Mesenchymal stem cell (in vitro differentiated cells and primary cell): ENCODE measurements at regions not wholly inside any gene's neighbourhood (a gene's known extent, or its start where the extent isn't known, plus 50 kb on each side); places are given as distances from the start of the nearest gene placed in this dataset.

Source experiments
- DNase-seq: peaks from one replicate; pipeline ENCODE4 v3.0.0-alpha.2; 2013
- H2AFZ ChIP-seq: one replicate; pipeline ENCODE4 v1.6.1; 2013; ENCODE audit warnings: low read depth, mild to moderate bottlenecking, control low read depth, inconsistent platforms, low read length, moderate library complexity
- H2AK5ac ChIP-seq: 2 replicates; pipeline ENCODE4 v1.6.1; 2013; ENCODE audit warnings: low read length, moderate library complexity, mild to moderate bottlenecking, inconsistent platforms; ENCODE audit not compliant: severe bottlenecking
- H2BK120ac ChIP-seq: one replicate; pipeline ENCODE4 v1.6.1; 2013; ENCODE audit warnings: low read depth, mild to moderate bottlenecking, inconsistent platforms, low read length, moderate library complexity
- H2BK12ac ChIP-seq, 2 experiments: one replicate each; pipeline ENCODE4 v1.6.1; 2013; ENCODE audit warnings: inconsistent platforms in 2 of 2, low read length in 2 of 2, mild to moderate bottlenecking in 2 of 2, moderate library complexity in 2 of 2, control low read depth in 1 of 2
- H2BK15ac ChIP-seq: one replicate; pipeline ENCODE4 v1.6.1; 2013; ENCODE audit warnings: mild to moderate bottlenecking, low read depth, inconsistent platforms; ENCODE audit not compliant: poor library complexity, severe bottlenecking
- H2BK5ac ChIP-seq: 2 replicates; pipeline ENCODE4 v1.6.1; 2013; ENCODE audit warnings: low read depth, mild to moderate bottlenecking, low read length, control low read depth, inconsistent platforms; ENCODE audit not compliant: poor library complexity, severe bottlenecking
- H3K14ac ChIP-seq, 2 experiments: one replicate each; pipeline ENCODE4 v1.6.1; 2013; ENCODE audit warnings: inconsistent platforms in 2 of 2, low read length in 2 of 2, control low read depth in 1 of 2, mild to moderate bottlenecking in 1 of 2, moderate library complexity in 1 of 2
- H3K18ac ChIP-seq, 2 experiments: one replicate each; pipeline ENCODE4 v1.6.1; 2013; ENCODE audit warnings: inconsistent platforms in 2 of 2, low read length in 2 of 2, control low read depth in 1 of 2, low read depth in 1 of 2, mild to moderate bottlenecking in 1 of 2
- H3K23ac ChIP-seq, 2 experiments: one replicate each; pipeline ENCODE4 v1.6.1; 2013; ENCODE audit warnings: inconsistent platforms in 2 of 2, low read length in 2 of 2, mild to moderate bottlenecking in 2 of 2, moderate library complexity in 2 of 2, control low read depth in 1 of 2
- H3K27ac ChIP-seq: 2 replicates; pipeline ENCODE4 v1.5.1; 2013; ENCODE audit warnings: mild to moderate bottlenecking, moderate library complexity, low read length, control low read depth, inconsistent platforms; ENCODE audit not compliant: poor library complexity, severe bottlenecking
- H3K27me3 ChIP-seq, 2 experiments: 2 replicates each; pipeline versions ENCODE4 v1.6.1 to v1.7.0; 2013; ENCODE audit warnings: low read length in 2 of 2, mild to moderate bottlenecking in 2 of 2, moderate library complexity in 2 of 2, control low read depth in 1 of 2, inconsistent platforms in 1 of 2; ENCODE audit not compliant: control insufficient read depth in 1 of 2, insufficient read depth in 1 of 2
- H3K36me3 ChIP-seq, 2 experiments: 2 replicates each; pipeline versions ENCODE4 v1.6.1 to v1.7.0; 2013; ENCODE audit warnings: low read length in 2 of 2, control low read depth in 1 of 2, inconsistent platforms in 1 of 2, low read depth in 1 of 2, mild to moderate bottlenecking in 1 of 2; ENCODE audit not compliant: insufficient read depth in 2 of 2, control insufficient read depth in 1 of 2
- H3K4ac ChIP-seq, 2 experiments: one replicate each; pipeline ENCODE4 v1.6.1; 2013; ENCODE audit warnings: inconsistent platforms in 2 of 2, low read length in 2 of 2, mild to moderate bottlenecking in 2 of 2, moderate library complexity in 2 of 2, control low read depth in 1 of 2, low read depth in 1 of 2
- H3K4me1 ChIP-seq: 2 replicates; pipeline ENCODE4 v1.6.1; 2013; ENCODE audit warnings: low read depth, low read length, control low read depth; ENCODE audit not compliant: control insufficient read depth, insufficient read depth
- H3K4me2 ChIP-seq: 2 replicates; pipeline ENCODE4 v1.6.1; 2013; ENCODE audit warnings: low read length, mild to moderate bottlenecking, inconsistent platforms; ENCODE audit not compliant: poor library complexity, severe bottlenecking
- H3K4me3 ChIP-seq, 2 experiments: 2 replicates each; pipeline versions ENCODE4 v1.5.1 to v1.7.0; 2013; ENCODE audit warnings: low read length in 2 of 2, mild to moderate bottlenecking in 2 of 2, control low read depth in 1 of 2, low read depth in 1 of 2; ENCODE audit not compliant: insufficient read depth in 1 of 2
- H3K79me1 ChIP-seq: replicated peaks from 2 replicates; pipeline ENCODE4 v1.6.1; 2013; ENCODE audit warnings: mild to moderate bottlenecking, control low read depth, low read length, inconsistent platforms; ENCODE audit not compliant: poor library complexity, severe bottlenecking
- H3K9ac ChIP-seq: 2 replicates; pipeline ENCODE4 v1.7.0; 2013; ENCODE audit warnings: mild to moderate bottlenecking, low read length, moderate library complexity
- H3K9me3 ChIP-seq: 2 replicates; pipeline ENCODE4 v1.7.0; 2013; ENCODE audit warnings: mild to moderate bottlenecking, low read length; ENCODE audit not compliant: control insufficient read depth
- H4K8ac ChIP-seq: one replicate; pipeline ENCODE4 v1.6.1; 2013; ENCODE audit warnings: inconsistent platforms, mild to moderate bottlenecking, low read length, moderate library complexity
- H4K91ac ChIP-seq: one replicate; pipeline ENCODE4 v1.6.1; 2013; ENCODE audit warnings: mild to moderate bottlenecking, low read length, inconsistent platforms
- WGBS: methylation state at CpG from one replicate; pipeline ENCODE4 v1.1.7; 2013; ENCODE audit warnings: mixed read lengths; 5-methylcytosine and 5-hydroxymethylcytosine counted together

DNA sequence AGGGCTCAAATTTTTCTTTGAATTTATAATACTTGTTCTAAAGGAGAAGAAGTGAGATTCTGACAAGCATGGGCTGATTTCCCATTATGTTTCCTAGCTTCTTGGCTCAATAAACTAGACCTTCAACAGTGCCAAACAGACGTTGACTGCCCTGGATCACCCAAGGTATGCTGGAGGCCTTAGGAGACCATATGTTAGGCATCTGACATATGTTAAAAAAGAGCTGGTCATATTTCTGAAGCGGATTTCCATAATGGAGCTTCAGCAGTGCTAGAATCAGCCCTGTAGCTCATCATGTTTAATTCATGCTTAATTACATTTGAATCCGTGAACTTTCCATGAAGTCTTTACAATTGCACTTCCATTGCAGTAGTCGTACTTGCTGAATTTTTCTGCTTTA is 653.3 kb downstream of the DIAPH3 start:
- Histone ChIP-seq H3K79me1 (no peaks in the 10 kb centered on the region), H2BK12ac (no peak overlapping the region), H3K27ac (no peak overlapping the region), H3K4me3 (no peak overlapping the region), H3K27me3 (no peaks in the 10 kb centered on the region), H2BK120ac (no peak overlapping the region), H3K18ac (no peak overlapping the region), H3K14ac (no peak overlapping the region), H3K4me2 (no peak overlapping the region), H3K4me1 (no peaks in the 10 kb centered on the region), H4K91ac (no peak overlapping the region), H2AK5ac (no peak overlapping the region), H3K36me3 (no peaks in the 10 kb centered on the region), H4K8ac (no peak overlapping the region), H2BK15ac (no peak overlapping the region), H3K9ac (no peak overlapping the region), H2AFZ (no peak overlapping the region), H3K4ac (no peak overlapping the region), H3K23ac (no peak overlapping the region), H2BK5ac (no peak overlapping the region), H3K9me3 (no peaks in the 10 kb centered on the region)
- DNase-seq, result no peak
- 88% methylated on average over 4 of the region's 4 CpGs for WGBS

DNA sequence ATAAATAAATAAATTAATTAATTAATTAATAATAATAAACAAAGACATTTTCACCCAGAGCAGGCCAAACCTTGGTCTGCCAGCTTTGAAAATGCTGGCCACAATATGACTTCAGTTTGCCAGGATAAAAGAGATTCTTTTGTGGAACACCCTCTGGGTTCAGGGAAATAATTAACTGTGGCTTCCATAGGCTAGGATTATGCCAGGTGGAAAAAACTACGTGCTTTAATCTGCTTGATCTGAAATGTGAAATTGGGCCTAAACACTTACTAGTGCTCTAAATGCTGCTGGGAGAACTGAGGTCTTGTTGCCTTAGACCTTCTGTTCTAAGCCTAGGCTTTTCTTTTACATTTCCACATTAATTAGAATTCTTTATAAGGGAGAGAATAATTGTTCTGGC is 650.0 kb downstream of the DIAPH3 start:
- no peaks in the 10 kb centered on the region for H3K79me1 ChIP-seq
- DNase-seq, result no peak
- H2BK12ac ChIP-seq, result no peak overlapping the region
- H3K27ac ChIP-seq, result no peak overlapping the region
- H3K27me3 ChIP-seq, result no peaks in the 10 kb centered on the region
- no peak overlapping the region for H2BK120ac ChIP-seq
- H3K4ac ChIP-seq, result no peak overlapping the region
- H3K4me2 ChIP-seq, result no peak overlapping the region
- no peak overlapping the region for H3K23ac ChIP-seq
- no peak overlapping the region for H3K4me3 ChIP-seq
- no peak overlapping the region for H2AK5ac ChIP-seq
- H2BK15ac ChIP-seq, result no peak overlapping the region
- H2BK5ac ChIP-seq, result no peak overlapping the region
- H2AFZ ChIP-seq, result no peak overlapping the region
- no peaks in the 10 kb centered on the region for H3K36me3 ChIP-seq
- H4K91ac ChIP-seq, result no peak overlapping the region
- no peak overlapping the region for H4K8ac ChIP-seq
- no peak overlapping the region for H3K18ac ChIP-seq
- H3K9me3 ChIP-seq, result no peaks in the 10 kb centered on the region
- WGBS, result 88% methylated on average over 1 of the region's 1 CpG
- H3K4me1 ChIP-seq, result no peaks in the 10 kb centered on the region
- H3K14ac ChIP-seq, result no peak overlapping the region
- no peak overlapping the region for H3K9ac ChIP-seq

DNA sequence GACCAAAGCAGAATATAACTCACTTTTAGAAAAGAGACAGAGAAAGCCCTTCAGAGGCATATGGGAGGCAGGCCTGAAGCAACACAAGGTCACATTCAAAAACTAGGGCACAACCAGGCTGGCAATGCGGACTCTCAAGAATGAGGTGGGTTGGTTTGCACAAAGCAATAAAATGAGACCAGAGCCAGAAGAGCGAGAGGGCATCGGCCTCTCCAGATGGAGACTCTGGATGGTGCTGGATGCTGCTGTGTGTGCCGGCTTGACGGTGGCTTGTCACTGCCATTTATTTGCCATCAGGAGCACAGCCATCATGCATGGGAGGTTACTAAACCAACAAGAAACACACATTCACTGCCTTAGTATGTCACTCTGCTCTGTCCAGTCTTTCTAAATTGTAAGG is 649.4 kb downstream of the DIAPH3 start:
- Histone ChIP-seq H3K27me3 (no peaks in the 10 kb centered on the region), H2BK5ac (no peak overlapping the region), H3K79me1 (no peaks in the 10 kb centered on the region), H3K4ac (no peak overlapping the region), H3K36me3 (no peaks in the 10 kb centered on the region), H3K14ac (no peak overlapping the region), H4K8ac (no peak overlapping the region), H3K23ac (no peak overlapping the region), H3K18ac (no peak overlapping the region), H2BK12ac (no peak overlapping the region), H3K4me3 (no peak overlapping the region), H3K9me3 (no peaks in the 10 kb centered on the region), H3K4me2 (no peak overlapping the region), H2AK5ac (no peak overlapping the region), H2BK15ac (no peak overlapping the region), H2AFZ (no peak overlapping the region), H4K91ac (no peak overlapping the region), H3K4me1 (no peaks in the 10 kb centered on the region), H3K27ac (no peak overlapping the region), H3K9ac (no peak overlapping the region), H2BK120ac (no peak overlapping the region)
- no peak for DNase-seq
- WGBS, result 97% methylated on average over 5 of the region's 5 CpGs

DNA sequence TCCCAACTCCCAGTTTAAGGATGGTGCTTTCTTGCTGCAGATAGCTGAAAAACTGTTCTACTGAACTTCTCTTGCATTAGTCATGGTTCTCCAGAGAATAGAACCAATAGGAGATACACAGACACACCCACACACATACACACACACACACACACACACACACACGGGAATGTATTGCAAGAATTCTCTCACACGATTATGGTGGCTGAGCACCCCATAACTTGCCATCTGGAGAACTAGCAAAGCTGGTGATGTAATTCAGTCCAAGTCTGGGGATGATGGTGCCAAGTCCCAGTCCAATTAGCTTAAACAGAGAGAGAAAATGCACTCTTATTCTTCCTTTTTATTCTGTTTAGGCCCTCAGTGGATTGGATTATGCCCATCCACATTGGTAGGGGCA is 643.9 kb downstream of the DIAPH3 start:
- H3K9ac ChIP-seq, result no peak overlapping the region
- H2BK15ac ChIP-seq, result no peak overlapping the region
- no peak overlapping the region for H2AK5ac ChIP-seq
- WGBS, result 86% methylated on average over 2 of the region's 2 CpGs
- H3K36me3 ChIP-seq, result no peaks in the 10 kb centered on the region
- no peak overlapping the region for H2BK12ac ChIP-seq
- DNase-seq, result no peak
- H3K27me3 ChIP-seq, result no peaks in the 10 kb centered on the region
- no peak overlapping the region for H3K14ac ChIP-seq
- H2BK120ac ChIP-seq, result peak overlapping the region; percentile 19
- no peak overlapping the region for H3K4me2 ChIP-seq
- H3K18ac ChIP-seq, result no peak overlapping the region
- no peaks in the 10 kb centered on the region for H3K4me1 ChIP-seq
- no peak overlapping the region for H2BK5ac ChIP-seq
- no peaks in the 10 kb centered on the region for H3K79me1 ChIP-seq
- H4K8ac ChIP-seq, result no peak overlapping the region
- H2AFZ ChIP-seq, result no peak overlapping the region
- no peak overlapping the region for H4K91ac ChIP-seq
- H3K9me3 ChIP-seq, result no peaks in the 10 kb centered on the region
- no peak overlapping the region for H3K4ac ChIP-seq
- no peak overlapping the region for H3K4me3 ChIP-seq
- H3K23ac ChIP-seq, result no peak overlapping the region
- no peak overlapping the region for H3K27ac ChIP-seq
